Spleen (tissue), 11 donors: ENCODE measurements at regions not wholly inside any gene's neighbourhood (a gene's known extent, or its start where the extent isn't known, plus 50 kb on each side); places are given as distances from the start of the nearest gene placed in this dataset.

Experiments
- DNase-seq: peaks from one replicate; pipeline ENCODE4 v3.0.0-alpha.2; 2020
- H3K27ac ChIP-seq, 8 donors: fragments of 200-600 bp; sonication (generic) in 7 of 8; 1 replicate in 4 of 8; 2 replicates in 4 of 8; pipeline versions ENCODE4 v1.5.0 to v1.8.0; 2016 to 2021; ENCODE audit warnings: inconsistent platforms in 4 of 8, mild to moderate bottlenecking in 4 of 8, moderate library complexity in 1 of 8
- H3K27me3 ChIP-seq, 7 donors: fragments of 200-600 bp; sonication (generic) in 6 of 7; replicated peaks in 1 of 7; 1 replicate in 4 of 7; 2 replicates in 3 of 7; pipeline versions ENCODE4 v1.5.0 to v1.8.0; 2016 to 2021; ENCODE audit warnings: inconsistent platforms in 3 of 7, mild to moderate bottlenecking in 1 of 7
- H3K36me3 ChIP-seq, 6 donors: fragments of 200-600 bp; sonication (generic) in 5 of 6; 1 replicate in 4 of 6; 2 replicates in 2 of 6; pipeline versions ENCODE4 v1.5.0 to v1.8.0; 2016 to 2021; ENCODE audit warnings: inconsistent platforms in 2 of 6
- H3K4me1 ChIP-seq, 6 donors: fragments of 200-600 bp; sonication (generic) in 5 of 6; 1 replicate in 3 of 6; 2 replicates in 3 of 6; pipeline versions ENCODE4 v1.5.0 to v1.8.0; 2016 to 2021; ENCODE audit warnings: inconsistent platforms in 3 of 6
- H3K4me3 ChIP-seq, 8 donors: fragments of 200-600 bp; sonication (generic) in 7 of 8; 1 replicate in 4 of 8; 2 replicates in 4 of 8; pipeline versions ENCODE4 v1.5.0 to v1.8.0; 2016 to 2021; ENCODE audit warnings: inconsistent platforms in 4 of 8, mild to moderate bottlenecking in 4 of 8, moderate library complexity in 2 of 8
- H3K9me3 ChIP-seq, 8 donors: fragments of 200-600 bp; sonication (generic) in 7 of 8; 1 replicate in 4 of 8; 2 replicates in 4 of 8; pipeline versions ENCODE4 v1.5.0 to v1.8.0; 2016 to 2021; ENCODE audit warnings: inconsistent platforms in 4 of 8
- CTCF ChIP-seq, 11 experiments: fragments of 200-600 bp in 7 of 11; fragments of 450-650 bp in 4 of 11; sonication (generic) in 4 of 11; IDR thresholded peaks in 8 of 11; conservative IDR thresholded peaks in 3 of 11; 1 replicate in 7 of 11; 2 replicates in 4 of 11; pipeline versions ENCODE4 v1.4.0 to v1.8.0; 2016 to 2021; ENCODE audit warnings: antibody characterized with exemption in 11 of 11, inconsistent platforms in 4 of 11, mild to moderate bottlenecking in 1 of 11
- POLR2A ChIP-seq, 3 donors: fragments of 450-650 bp; IDR thresholded peaks; one replicate each; pipeline ENCODE4 v1.5.1; 2017; ENCODE audit warnings: antibody characterized with exemption in 3 of 3, mild to moderate bottlenecking in 1 of 3
- POLR2AphosphoS5 ChIP-seq, 3 donors: sonication (generic); formaldehyde crosslinking; IDR thresholded peaks; one replicate each; pipeline ENCODE4 v1.5.1; 2017; ENCODE audit warnings: antibody characterized with exemption in 3 of 3
- WGBS, 5 donors: extraction: QIAGEN DNeasy Blood & Tissue Kit in 3 of 5; methylation state at CpG; one replicate each; pipeline versions ENCODE4 v1.1.5 to v1.1.7; 2013 to 2018; 5-methylcytosine and 5-hydroxymethylcytosine counted together
- intact Hi-C: fragments of 100-400 bp; cut with DNase I; formaldehyde crosslinking; loops from one replicate; pipeline ENCODE4 v1.15.0; 2023; ENCODE audit warnings: low total_unique reads
- donor health status: healthy with polysubstance abuse.
- donor health status: DM: no; HTN: no; CAD: no; lungs with moderate emphysema.
- donor health status: DM: no; HTN: no; CAD: no.
- donor health status: Bipolar disorder and iron deficiency.
- donor health status: healthy.
- donor health status: DM: no; HTN: no; CAD: no.
- donor health status: DM: yes; HTN: yes; CAD: no.

- intact Hi-C loops, result no loop called here
- peaks cover 0 to 24% (median 0%) of the 10 kb centered on the region in 7 donors for H3K27me3 ChIP-seq
- peaks cover 0 to 10% (median 0%) of the 10 kb centered on the region in 8 donors for H3K9me3 ChIP-seq
- H3K4me1 ChIP-seq, result no peaks in the 10 kb centered on the region
- no peaks in the 10 kb centered on the region for H3K36me3 ChIP-seq
- H3K4me3 ChIP-seq, result no peak overlapping the region
- no peak overlapping the region for H3K27ac ChIP-seq
- WGBS, 5 donors, result 87 to 98% (median 94%) methylated on average over 1 of the region's 1 CpG
- no peak for DNase-seq
- TF ChIP-seq POLR2AphosphoS5 (IDR thresholded peaks at IDR 0.05), result no peak
- no peak for TF ChIP-seq CTCF (IDR thresholded peaks at IDR 0.05 in 8 of 11, conservative IDR thresholded peaks at IDR 0.05 in 3 of 11)
- TF ChIP-seq POLR2A (IDR thresholded peaks at IDR 0.05), result no peak
Measured at GRCh38 chr20:48300529-48300928, 515.2 kb upstream of the SULF2 start.

GRCh38 chr20:48298851-48299484 is 513.7 kb upstream of the SULF2 start:
- H3K4me1 ChIP-seq, result no peaks in the 10 kb centered on the region
- WGBS, 5 donors, result 72 to 83% (median 75%) methylated on average over 7 of the region's 7 CpGs
- no peak for DNase-seq
- TF ChIP-seq POLR2A (IDR thresholded peaks at IDR 0.05) (no peak), POLR2AphosphoS5 (IDR thresholded peaks at IDR 0.05) (no peak), CTCF (IDR thresholded peaks at IDR 0.05 in 8 of 11, conservative IDR thresholded peaks at IDR 0.05 in 3 of 11) (no peak)
- H3K4me3 ChIP-seq, result no peak overlapping the region
- no peak overlapping the region for H3K27ac ChIP-seq
- H3K36me3 ChIP-seq, result no peaks in the 10 kb centered on the region
- H3K9me3 ChIP-seq, result peaks cover 0 to 10% (median 0%) of the 10 kb centered on the region in 8 donors
- H3K27me3 ChIP-seq, result peaks cover 0 to 16% (median 0%) of the 10 kb centered on the region in 7 donors
- intact Hi-C loops, result no loop called here

- H3K36me3 ChIP-seq, result no peaks in the 10 kb centered on the region
- peaks cover 0 to 10% (median 0%) of the 10 kb centered on the region in 8 donors for H3K9me3 ChIP-seq
- H3K27me3 ChIP-seq, result peaks cover 0 to 16% (median 0%) of the 10 kb centered on the region in 7 donors
- H3K27ac ChIP-seq, result no peak overlapping the region
- no peak for DNase-seq
- intact Hi-C loops, result no loop called here
- no peak overlapping the region for H3K4me3 ChIP-seq
- no peaks in the 10 kb centered on the region for H3K4me1 ChIP-seq
- TF ChIP-seq CTCF (IDR thresholded peaks at IDR 0.05 in 8 of 11, conservative IDR thresholded peaks at IDR 0.05 in 3 of 11), result no peak
- no peak for TF ChIP-seq POLR2AphosphoS5 (IDR thresholded peaks at IDR 0.05)
- no peak for TF ChIP-seq POLR2A (IDR thresholded peaks at IDR 0.05)
Measured at GRCh38 chr20:48298433-48298832, 513.2 kb upstream of the SULF2 start.

- intact Hi-C loops, result no loop called here
Measured at GRCh38 chr20:48295966-48296421, 510.7 kb upstream of the SULF2 start.

More at GRCh38 chr20:48295966-48296421, 510.7 kb upstream of the SULF2 start:
- no peak for DNase-seq
- TF ChIP-seq POLR2AphosphoS5 (IDR thresholded peaks at IDR 0.05) (no peak), POLR2A (IDR thresholded peaks at IDR 0.05) (no peak), CTCF (IDR thresholded peaks at IDR 0.05 in 8 of 11, conservative IDR thresholded peaks at IDR 0.05 in 3 of 11) (no peak)
- H3K4me1 ChIP-seq, result no peaks in the 10 kb centered on the region
- peaks cover 0 to 10% (median 0%) of the 10 kb centered on the region in 8 donors for H3K9me3 ChIP-seq
- WGBS, 5 donors, result 49 to 78% (median 64%) methylated on average over 6 of the region's 6 CpGs
- H3K4me3 ChIP-seq, result no peak overlapping the region
- no peaks in the 10 kb centered on the region for H3K36me3 ChIP-seq
- peak overlapping the region in 1 of 8 donors; percentile 14 for H3K27ac ChIP-seq
- H3K27me3 ChIP-seq, result peaks cover 0 to 16% (median 0%) of the 10 kb centered on the region in 7 donors
